MM.1S (cell line): ENCODE measurements at regions not wholly inside any gene's neighbourhood (a gene's known extent, or its start where the extent isn't known, plus 50 kb on each side); places are given as distances from the start of the nearest gene placed in this dataset.

ENCODE experiments used
- CTCF ChIP-seq: fragments of 300-600 bp; sonication (generic); IDR thresholded peaks from 2 replicates; pipeline ENCODE4 v1.5.1; 2016; ENCODE audit warnings: antibody characterized with exemption, low read length, mixed read lengths
- EZH2 ChIP-seq: fragments of 300-600 bp; sonication (generic); optimal IDR thresholded peaks from 2 replicates; pipeline ENCODE3; 2017; ENCODE audit warnings: low read depth, mild to moderate bottlenecking, antibody characterized with exemption, low read length, mixed read lengths
- EZH2phosphoT487 ChIP-seq: fragments of 300-600 bp; sonication (generic); IDR thresholded peaks from 2 replicates; pipeline ENCODE4 v1.6.1; 2018; ENCODE audit warnings: antibody characterized with exemption, low read length

- TF ChIP-seq CTCF = no peak
- no peak for TF ChIP-seq EZH2
- TF ChIP-seq EZH2phosphoT487 = no peak
Observed at GRCh38 chr12:105980085-105980484, 158.7 kb downstream of the NUAK1 start.
